ENCODE measurements at regions not wholly inside any gene's neighbourhood (a gene's known extent, or its start where the extent isn't known, plus 50 kb on each side); places are given as distances from the start of the nearest gene placed in this dataset.

DNA sequence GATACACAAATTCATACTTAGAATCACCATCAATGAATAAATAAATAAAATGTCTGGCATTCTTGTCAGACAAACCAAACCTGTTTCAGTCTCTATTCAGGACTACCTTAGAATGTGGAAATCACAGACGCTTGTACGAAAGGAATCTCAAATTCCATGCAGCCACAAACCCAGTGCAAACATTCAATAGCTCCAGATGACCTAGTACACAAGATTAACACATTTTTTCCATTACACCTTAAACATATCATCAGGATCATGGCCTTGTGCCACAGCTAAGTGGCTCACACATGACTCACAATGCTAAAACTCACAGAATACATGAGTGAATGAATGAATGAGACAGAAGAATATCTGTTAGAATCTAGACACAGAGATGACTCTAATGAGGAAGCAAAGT lies 134.2 kb downstream of the PWWP3B start:
- no peak for TF ChIP-seq POLR2A (IDR thresholded peaks at IDR 0.05)
- TF ChIP-seq, protein P1, sequence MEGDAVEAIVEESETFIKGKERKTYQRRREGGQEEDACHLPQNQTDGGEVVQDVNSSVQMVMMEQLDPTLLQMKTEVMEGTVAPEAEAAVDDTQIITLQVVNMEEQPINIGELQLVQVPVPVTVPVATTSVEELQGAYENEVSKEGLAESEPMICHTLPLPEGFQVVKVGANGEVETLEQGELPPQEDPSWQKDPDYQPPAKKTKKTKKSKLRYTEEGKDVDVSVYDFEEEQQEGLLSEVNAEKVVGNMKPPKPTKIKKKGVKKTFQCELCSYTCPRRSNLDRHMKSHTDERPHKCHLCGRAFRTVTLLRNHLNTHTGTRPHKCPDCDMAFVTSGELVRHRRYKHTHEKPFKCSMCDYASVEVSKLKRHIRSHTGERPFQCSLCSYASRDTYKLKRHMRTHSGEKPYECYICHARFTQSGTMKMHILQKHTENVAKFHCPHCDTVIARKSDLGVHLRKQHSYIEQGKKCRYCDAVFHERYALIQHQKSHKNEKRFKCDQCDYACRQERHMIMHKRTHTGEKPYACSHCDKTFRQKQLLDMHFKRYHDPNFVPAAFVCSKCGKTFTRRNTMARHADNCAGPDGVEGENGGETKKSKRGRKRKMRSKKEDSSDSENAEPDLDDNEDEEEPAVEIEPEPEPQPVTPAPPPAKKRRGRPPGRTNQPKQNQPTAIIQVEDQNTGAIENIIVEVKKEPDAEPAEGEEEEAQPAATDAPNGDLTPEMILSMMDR (IDR thresholded peaks at IDR 0.05): no peak
- no peak for TF ChIP-seq POLR2AphosphoS5 (IDR thresholded peaks at IDR 0.05)

DNA sequence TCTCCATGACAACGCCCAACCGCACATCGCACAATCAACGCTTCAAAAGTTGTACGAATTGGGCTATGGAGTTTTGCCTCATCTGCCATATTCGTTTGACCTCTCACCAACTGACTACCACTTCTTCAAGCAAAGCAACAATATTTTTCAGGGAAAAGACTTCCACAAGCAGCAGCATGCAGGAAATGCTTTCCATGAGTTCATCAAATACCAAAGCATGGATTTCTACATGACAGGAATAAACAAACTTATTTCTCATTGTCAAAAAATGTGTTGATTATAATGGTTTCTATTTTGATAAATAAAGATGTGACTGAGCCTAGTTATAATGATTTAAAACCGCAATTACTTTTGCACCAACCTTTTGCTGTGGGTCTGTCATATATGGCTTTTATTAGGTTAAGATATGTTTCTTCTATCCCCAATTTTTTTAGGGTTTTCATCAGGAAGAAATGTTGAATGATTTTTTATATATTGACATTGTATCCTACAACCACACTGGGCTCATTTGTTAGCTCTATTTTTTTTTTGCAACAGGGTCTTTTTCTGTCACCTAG lies 138.4 kb downstream of the PWWP3B start:
- TF ChIP-seq, protein P1 (IDR thresholded peaks at IDR 0.05): no peak
- TF ChIP-seq POLR2AphosphoS5 (IDR thresholded peaks at IDR 0.05) (no peak), POLR2A (IDR thresholded peaks at IDR 0.05) (no peak)
- peaks cover 0 to 23% of the 10 kb centered on the region in 2 donors for H3K27me3 ChIP-seq
- H3K9me3 ChIP-seq: no peaks in the 10 kb centered on the region
- no peak overlapping the region for H3K27ac ChIP-seq
- no peak for DNase-seq (ENCODE audit: low spot score in 2 of 2)
- no peaks in the 10 kb centered on the region for H3K4me1 ChIP-seq
- H3K4me3 ChIP-seq: no peak overlapping the region
- no peaks in the 10 kb centered on the region for H3K36me3 ChIP-seq
- intact Hi-C loops (cut with DNase I; ENCODE audit: low total_unique reads): no loop called here

More for the DNA sequence above, 134.2 kb downstream of the PWWP3B start:
- Histone ChIP-seq H3K4me3 (no peak overlapping the region), H3K27me3 (peaks cover 0 to 17% of the 10 kb centered on the region in 2 donors), H3K36me3 (no peaks in the 10 kb centered on the region), H3K4me1 (no peaks in the 10 kb centered on the region), H3K9me3 (no peaks in the 10 kb centered on the region), H3K27ac (no peak overlapping the region)
- intact Hi-C loops (cut with DNase I; ENCODE audit: low total_unique reads): no loop called here
- no peak for DNase-seq (ENCODE audit: low spot score in 2 of 2)

DNA sequence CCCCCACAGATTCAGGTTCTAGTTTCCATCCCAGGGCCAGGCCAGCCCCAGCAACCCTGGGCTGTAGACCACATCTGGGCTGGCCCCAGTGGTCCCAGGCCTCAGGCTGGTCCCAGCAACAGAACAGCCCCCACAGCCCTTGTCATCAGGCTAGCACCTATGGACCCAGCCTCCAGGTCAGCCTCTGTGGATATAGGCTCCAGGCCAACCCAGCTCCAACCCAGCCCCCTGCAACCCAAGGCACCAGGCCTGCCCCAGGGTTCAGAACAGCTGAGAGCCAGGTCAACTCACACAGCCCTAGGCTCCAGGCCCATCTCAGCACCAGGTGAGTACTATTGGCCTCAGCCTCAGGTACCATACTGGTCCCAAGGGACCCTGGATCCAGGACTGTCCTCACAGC lies 155.3 kb downstream of the PWWP3B start:
- no peak overlapping the region for H3K4me3 ChIP-seq
- TF ChIP-seq POLR2AphosphoS5 (IDR thresholded peaks at IDR 0.05) (no peak), POLR2A (IDR thresholded peaks at IDR 0.05) (no peak)
- TF ChIP-seq, protein P1 (IDR thresholded peaks at IDR 0.05): no peak
- H3K36me3 ChIP-seq: no peaks in the 10 kb centered on the region
- no peak for DNase-seq (ENCODE audit: low spot score in 2 of 2)
- H3K4me1 ChIP-seq: no peaks in the 10 kb centered on the region
- H3K9me3 ChIP-seq: peaks cover 4 to 8% of the 10 kb centered on the region in 2 donors
- H3K27me3 ChIP-seq: peaks cover 0 to 25% of the 10 kb centered on the region in 2 donors
- intact Hi-C loops (cut with DNase I; ENCODE audit: low total_unique reads): no loop called here
- no peak overlapping the region for H3K27ac ChIP-seq

DNA sequence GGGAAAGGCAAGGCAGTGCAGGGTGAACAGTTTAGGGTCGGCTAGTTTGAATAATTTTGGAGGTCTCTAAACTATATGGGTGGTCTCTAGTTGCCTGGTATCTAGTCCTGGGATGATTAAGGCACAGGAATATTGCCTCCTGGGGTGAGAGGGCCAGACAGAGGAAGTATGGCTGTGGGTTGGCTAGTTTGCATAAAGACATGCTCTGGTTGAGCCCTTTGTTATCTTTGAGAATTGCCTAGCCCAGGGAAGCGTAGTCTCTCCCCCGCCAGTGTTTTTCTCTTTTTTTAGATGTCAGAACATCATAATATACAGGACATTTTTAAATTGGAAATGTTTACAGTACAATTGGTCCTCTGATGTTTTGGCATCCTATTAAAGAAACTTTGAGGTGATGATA lies 163.5 kb downstream of the PWWP3B start:
- intact Hi-C loops (cut with DNase I; ENCODE audit: low total_unique reads): no loop called here
- H3K36me3 ChIP-seq: no peaks in the 10 kb centered on the region
- no peak for TF ChIP-seq POLR2AphosphoS5 (IDR thresholded peaks at IDR 0.05)
- no peak for TF ChIP-seq POLR2A (IDR thresholded peaks at IDR 0.05)
- TF ChIP-seq, protein P1 (IDR thresholded peaks at IDR 0.05): no peak
- no peaks in the 10 kb centered on the region for H3K9me3 ChIP-seq
- peaks cover 0 to 35% of the 10 kb centered on the region in 2 donors for H3K27me3 ChIP-seq
- no peak overlapping the region for H3K4me3 ChIP-seq
- no peak overlapping the region for H3K27ac ChIP-seq
- no peak for DNase-seq (ENCODE audit: low spot score in 2 of 2)
- no peaks in the 10 kb centered on the region for H3K4me1 ChIP-seq

DNA sequence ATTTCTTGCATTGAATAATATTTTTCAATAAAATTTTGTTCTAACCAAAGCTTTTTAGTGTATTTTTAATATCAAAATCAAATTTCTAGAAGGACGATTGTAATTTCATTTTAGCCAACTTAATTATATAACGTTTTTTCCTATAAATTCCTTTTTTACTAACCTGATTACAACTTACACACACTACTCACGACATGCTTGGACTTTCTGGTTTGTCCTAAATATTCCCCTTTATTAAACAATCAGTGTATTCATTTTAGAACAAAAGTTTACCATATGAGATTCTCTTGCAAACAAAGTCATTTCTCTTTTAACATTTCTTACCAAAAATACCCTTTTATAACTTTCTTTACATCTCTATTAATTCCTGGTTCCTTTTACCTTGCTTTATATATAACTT lies 173.7 kb downstream of the PWWP3B start:
- DNase-seq (ENCODE audit: low spot score in 2 of 2): no peak
- intact Hi-C loops (cut with DNase I; ENCODE audit: low total_unique reads): no loop called here
- Histone ChIP-seq H3K4me3 (no peak overlapping the region), H3K27me3 (peaks cover 0 to 21% of the 10 kb centered on the region in 2 donors), H3K4me1 (no peaks in the 10 kb centered on the region), H3K27ac (no peak overlapping the region), H3K36me3 (no peaks in the 10 kb centered on the region), H3K9me3 (peaks cover 4 to 5% of the 10 kb centered on the region in 2 donors)
- TF ChIP-seq, protein P1 (IDR thresholded peaks at IDR 0.05): no peak
- TF ChIP-seq POLR2A (IDR thresholded peaks at IDR 0.05): no peak
- no peak for TF ChIP-seq POLR2AphosphoS5 (IDR thresholded peaks at IDR 0.05)
